Liver (tissue), 3 donors: ENCODE measurements at regions not wholly inside any gene's neighbourhood (a gene's known extent, or its start where the extent isn't known, plus 50 kb on each side); places are given as distances from the start of the nearest gene placed in this dataset.

Source experiments
- SP1 ChIP-seq: IDR thresholded peaks from 2 replicates; pipeline ENCODE4 v1.6.1; 2018; ENCODE audit warnings: antibody characterized with exemption, mild to moderate bottlenecking
- YY1 ChIP-seq: IDR thresholded peaks from 2 replicates; pipeline ENCODE4 v1.6.1; 2016; ENCODE audit warnings: antibody characterized with exemption, mild to moderate bottlenecking
- TF ChIP-seq, protein P1 (sequence below): fragments of 150-350 bp; IDR thresholded peaks from 2 replicates; pipeline ENCODE4 v1.5.1; 2017; ENCODE audit warnings: improper control_type of control experiment, low read depth, low read length; ENCODE audit not compliant: missing input control
- donor health status: healthy.
- donor health status: healthy.

DNA sequence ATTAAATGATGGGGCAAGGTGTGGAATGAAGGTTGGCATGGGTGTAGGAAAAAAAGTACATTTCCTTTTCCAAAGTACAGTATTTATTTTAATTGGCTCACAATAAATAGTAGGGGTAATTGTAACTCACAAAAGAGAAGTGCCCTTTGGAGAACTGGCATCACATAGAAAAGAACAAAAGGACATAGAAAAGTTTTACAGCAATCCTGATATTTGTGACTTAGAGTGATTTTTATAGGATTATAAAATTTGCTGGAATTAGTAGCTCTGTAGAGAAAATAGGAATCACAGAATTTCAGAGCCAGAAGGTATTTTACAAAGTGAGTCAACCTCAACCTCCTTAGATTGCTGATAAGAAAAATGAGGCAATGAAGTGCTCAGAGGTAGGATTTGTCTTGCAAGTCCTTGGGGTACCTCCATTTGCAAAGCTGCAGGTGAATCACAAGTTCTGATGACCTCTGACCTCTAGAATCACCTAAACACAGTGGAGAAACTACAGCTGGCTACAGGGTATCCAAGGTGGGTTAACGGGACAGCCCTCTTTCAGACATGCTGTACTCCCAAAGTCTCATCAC, 133.6 kb downstream of the SOCS6 start:
- TF ChIP-seq, protein P1, sequence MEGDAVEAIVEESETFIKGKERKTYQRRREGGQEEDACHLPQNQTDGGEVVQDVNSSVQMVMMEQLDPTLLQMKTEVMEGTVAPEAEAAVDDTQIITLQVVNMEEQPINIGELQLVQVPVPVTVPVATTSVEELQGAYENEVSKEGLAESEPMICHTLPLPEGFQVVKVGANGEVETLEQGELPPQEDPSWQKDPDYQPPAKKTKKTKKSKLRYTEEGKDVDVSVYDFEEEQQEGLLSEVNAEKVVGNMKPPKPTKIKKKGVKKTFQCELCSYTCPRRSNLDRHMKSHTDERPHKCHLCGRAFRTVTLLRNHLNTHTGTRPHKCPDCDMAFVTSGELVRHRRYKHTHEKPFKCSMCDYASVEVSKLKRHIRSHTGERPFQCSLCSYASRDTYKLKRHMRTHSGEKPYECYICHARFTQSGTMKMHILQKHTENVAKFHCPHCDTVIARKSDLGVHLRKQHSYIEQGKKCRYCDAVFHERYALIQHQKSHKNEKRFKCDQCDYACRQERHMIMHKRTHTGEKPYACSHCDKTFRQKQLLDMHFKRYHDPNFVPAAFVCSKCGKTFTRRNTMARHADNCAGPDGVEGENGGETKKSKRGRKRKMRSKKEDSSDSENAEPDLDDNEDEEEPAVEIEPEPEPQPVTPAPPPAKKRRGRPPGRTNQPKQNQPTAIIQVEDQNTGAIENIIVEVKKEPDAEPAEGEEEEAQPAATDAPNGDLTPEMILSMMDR: no peak
- TF ChIP-seq YY1 (no peak), SP1 (no peak)
